ENCODE measurements at regions not wholly inside any gene's neighbourhood (a gene's known extent, or its start where the extent isn't known, plus 50 kb on each side); places are given as distances from the start of the nearest gene placed in this dataset.

DNA sequence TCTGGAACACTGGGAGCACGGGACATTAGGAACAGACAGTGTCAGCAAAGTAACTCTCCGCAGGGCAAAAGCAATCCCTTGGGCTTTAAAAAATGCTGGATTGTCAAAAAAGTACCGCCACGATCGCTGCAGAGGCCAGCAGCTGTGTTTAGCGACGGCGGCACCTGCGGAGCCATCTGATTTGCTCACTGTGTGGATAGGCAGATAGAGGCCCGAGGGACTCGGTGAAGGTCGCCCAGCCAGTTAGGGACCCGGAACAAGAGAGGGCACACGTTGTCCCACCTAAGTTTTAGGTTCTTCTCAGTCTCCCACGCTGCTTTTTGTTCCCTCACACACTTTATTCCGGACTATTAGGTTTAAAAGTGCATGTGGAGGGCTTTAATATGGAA lies 238.3 kb downstream of the TEX29 start:
- no peak for DNase-seq (ENCODE audit: low spot score)

DNA sequence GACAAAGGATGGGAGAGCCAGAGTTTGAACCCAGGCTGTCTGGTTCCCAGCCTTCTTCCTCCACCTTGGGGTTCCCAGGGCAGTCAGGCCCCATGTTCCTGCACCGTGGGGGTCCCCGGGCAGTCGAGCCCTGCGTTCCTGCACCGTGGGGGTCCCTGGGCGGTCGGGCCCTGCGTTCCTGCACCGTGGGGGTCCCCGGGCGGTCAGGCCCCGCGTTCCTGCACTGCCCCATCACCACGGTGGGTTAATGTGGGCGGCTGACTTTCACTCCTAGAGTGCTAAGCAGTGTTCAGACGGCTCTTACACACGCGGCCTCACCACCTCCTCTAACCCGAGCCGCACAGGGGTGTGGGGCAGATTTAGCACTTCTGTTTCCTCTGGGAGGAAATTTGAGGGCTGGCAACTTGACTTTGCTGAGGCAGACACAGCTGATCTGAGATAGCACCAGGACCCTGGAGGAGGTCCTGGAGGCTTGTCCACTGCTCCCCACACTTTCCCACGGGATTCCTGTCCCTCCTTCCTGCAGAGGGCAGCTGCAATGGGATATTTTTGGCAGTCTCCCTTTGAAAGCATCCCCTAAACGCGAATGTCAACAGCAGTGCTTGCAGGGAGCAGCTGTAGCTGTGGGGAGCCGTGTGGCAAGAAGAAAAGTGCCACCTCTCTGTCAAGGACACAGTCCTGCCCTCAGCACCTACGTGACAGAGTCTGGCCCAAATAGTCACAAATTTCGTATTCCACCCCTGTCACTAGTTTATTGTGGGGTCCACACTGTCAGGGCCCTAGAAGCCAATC lies 239.4 kb downstream of the TEX29 start:
- no peak for DNase-seq (ENCODE audit: low spot score)

DNA sequence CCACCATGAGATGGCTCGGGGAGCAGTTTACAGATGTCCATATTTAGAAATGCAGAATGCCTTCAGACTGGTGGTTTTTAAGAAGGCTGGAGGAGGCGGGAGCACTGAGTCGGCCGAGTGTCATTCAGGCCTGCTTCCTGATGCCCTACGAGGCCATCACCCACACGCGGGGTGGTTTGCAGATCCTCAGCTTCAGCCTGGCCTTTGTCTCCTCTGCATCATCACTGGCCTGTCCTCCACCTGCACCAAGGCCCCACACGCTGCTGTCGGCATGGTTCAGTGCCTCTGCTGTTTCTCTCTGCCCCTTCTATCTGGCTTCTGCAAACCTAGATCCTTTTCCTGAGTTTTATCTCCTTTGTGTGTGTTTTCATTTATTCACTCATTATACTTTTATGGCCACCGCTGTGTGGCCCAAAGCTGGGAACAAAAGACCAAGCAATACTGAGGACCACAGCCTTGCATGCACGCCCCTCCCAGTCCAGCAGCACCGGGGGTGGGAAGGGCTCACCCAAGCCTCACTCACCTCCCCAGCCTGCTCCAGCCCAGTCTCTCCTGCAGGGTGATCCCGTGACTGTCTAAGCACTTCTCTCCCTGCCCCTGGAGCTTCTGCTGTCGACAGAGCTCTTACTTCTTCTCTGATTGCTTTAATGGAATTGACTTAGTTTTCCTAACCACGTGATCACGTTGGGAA lies 240.8 kb downstream of the TEX29 start:
- DNase-seq (ENCODE audit: low spot score): no peak

DNA sequence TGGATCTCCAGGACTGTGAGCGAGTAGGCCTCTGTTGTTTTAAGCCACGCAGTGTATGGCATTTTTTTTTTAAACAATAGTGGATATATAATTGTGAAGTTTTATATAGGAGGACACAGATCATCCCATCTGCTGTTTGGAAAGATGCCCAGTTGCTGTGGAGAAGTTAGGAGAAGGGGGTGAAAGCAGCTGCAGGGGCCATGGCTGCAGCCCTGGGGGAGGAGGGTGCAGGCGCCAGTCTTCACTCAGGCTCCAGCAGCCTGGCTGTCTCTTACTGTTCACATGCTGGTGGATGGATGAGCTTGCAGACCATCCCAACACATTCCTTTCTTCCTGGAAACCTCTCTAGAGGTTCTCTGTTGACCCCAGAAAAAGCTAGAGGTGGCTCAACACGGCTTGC lies 242.3 kb downstream of the TEX29 start:
- DNase-seq (ENCODE audit: low spot score): no peak

DNA sequence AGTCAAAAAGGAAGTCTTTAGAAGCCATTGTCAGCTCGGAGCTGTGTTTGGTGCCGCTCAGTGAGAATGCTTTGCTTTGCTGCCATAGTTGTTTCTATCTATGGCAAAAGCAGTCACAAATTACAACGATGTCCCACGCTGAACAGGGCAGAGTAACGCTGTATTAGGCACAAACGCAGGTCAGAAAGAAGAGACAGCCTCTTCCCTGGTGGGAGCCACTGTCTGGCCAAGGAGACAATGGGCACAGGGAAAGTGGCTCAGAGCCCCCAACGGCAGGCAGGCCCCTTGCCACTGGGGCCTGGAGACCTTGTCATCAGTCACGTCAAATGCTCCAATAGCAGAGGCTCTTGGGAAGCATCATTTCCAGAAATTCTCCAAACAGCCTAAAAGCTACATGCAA lies 244.2 kb downstream of the TEX29 start:
- no peak for DNase-seq (ENCODE audit: low spot score)

DNA sequence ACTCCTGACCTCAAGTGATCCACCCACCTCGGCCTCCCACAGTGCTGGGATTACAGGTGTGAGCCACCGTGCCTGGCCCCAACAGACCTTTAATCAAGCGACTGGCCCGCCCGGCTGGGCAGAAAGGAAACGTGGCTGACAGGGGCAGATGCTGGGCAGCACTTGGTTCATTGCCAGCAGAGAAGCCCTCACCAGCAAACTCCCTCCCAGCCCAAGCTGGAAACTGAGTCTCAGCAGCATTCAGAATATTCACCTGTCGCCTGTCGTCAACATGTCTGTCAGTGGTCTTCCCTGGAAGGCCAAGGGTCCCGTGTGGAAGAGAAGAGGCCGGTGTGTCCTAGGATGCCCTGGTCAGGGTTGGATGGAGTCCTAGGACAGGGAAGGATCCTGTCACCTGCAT lies 245.0 kb downstream of the TEX29 start:
- DNase-seq (ENCODE audit: low spot score): no peak

DNA sequence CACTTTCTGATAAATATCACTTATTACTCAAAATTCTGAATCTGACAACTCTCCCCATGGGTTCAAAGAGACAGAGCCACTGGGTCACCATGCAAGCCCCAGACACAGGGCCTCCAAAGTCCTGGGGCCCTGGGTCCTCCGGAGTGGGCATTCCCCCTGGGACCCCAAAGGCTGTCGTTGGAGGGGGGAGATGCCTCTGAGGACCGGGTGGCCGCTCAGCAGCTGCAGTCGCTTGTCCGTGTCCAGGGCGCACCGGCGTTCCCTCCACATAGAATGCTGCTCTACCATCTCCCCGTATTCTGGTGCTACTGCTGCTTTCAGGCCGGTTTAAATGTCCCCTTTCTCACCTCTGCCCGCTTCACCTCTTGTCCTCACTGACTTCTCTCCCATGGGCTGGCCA lies 246.1 kb downstream of the TEX29 start:
- DNase-seq (ENCODE audit: low spot score): no peak

DNA sequence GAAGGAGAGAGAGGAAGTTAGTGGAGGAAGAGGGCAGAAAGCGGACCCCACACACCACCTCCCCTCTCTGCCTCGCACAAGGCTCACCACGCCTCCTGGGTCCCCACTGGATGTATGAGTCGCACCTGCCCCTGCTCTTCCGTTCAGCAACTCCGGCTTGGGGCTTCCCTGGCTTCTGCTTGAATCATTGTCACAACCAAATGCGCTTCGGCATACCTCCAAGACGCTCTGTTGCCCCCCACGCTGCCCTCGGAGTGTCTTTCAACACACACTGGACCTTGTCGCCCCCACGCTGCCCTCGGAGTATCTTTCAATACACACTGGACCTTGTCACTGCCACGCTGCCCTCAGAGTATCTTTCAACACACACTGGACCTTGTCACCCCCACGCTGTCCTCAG lies 247.2 kb downstream of the TEX29 start:
- DNase-seq (ENCODE audit: low spot score): no peak

DNA sequence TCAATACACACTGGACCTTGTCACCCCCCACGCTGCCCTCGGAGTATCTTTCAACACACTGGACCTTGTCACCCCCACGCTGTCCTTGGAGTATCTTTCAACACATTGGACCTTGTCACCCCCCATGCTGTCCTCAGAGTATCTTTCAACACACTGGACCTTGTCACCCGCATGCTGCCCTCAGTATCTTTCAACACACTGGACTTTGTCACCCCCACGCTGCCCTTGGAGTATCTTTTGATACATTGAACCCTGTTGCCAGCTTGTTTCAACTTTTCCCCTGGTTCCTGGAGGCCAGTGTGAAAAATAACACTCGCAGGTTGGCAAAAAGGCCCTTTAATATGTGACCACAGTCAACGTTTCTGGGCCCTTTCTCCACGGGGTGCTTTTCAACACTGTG lies 247.8 kb downstream of the TEX29 start:
- no peak for DNase-seq (ENCODE audit: low spot score)

DNA sequence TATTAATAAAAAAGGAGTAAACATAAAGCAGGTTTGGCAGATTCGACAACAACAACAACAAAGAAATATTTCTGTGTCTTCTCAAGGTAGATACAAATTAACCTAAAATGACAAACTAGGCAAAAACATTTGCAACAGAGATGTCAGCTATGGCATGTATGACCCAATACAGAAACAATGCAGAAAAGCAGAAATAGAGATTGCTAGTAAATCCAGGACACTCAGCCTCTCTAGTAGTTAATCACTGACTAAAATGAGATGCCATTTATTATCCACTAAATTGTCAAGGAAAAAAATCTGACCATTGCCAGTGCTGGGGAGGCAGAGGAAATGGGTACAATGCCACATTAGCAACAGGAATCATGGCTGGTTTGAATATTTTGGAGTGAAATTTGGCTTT lies 250.5 kb downstream of the TEX29 start:
- no peak for DNase-seq (ENCODE audit: low spot score)

DNA sequence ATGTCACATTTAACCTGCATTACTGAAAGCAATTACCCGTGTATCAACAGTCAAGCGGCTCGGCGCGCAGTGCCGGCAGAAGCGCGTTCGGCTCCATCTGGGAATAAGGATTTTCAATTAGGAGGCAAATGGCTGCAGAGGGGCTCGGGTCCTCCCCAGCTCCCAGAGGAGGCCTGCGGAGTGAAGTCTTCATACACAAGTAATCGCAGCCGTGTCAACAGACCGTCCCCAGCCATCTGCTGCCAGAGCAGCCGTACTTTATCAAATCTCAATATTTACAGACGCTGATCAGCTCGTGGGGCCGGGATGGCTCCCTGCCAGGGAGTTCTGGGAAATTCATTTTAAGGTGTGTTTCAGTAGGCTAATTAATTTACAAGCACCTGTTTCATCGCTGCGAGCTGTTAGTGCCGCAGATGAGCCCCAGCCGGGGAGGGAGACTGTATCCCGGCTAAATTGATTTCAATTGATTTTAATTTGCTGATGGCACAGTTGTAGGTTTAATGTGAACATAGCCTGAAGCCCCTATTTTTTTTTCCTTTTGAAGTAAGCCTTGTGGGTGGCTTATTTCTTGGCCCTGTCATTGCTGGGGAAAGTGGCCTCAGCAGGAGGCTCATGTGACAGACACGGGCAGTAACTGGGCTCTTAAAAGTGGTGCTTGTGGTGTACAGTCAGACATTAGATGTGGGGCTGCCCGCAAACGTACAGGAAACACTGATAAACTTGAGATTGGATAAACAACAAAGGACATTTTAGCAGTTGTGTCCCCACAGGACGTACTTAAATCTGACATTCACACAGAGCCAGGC lies 252.7 kb downstream of the TEX29 start:
- no peak for DNase-seq (ENCODE audit: low spot score)

DNA sequence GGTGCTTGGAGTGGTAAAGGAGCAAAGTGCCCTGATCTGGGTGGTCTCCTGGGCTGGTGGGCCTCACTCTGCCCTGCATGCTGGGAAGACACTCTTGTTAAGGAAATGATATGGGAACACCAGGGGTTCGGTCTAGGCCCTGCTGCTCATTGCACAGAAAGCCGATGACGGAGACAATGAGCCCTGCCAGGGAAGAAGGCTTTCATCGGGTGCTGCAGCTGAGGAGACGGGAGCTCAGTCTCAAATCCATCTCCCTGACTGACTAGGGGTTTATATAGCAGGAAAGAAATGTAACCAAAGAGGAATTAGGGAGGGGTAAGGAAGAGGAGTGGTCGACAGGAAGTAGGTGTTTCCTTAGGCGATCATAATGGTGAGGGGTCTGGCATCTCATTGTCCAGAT lies 253.4 kb downstream of the TEX29 start:
- no peak for DNase-seq (ENCODE audit: low spot score)

DNA sequence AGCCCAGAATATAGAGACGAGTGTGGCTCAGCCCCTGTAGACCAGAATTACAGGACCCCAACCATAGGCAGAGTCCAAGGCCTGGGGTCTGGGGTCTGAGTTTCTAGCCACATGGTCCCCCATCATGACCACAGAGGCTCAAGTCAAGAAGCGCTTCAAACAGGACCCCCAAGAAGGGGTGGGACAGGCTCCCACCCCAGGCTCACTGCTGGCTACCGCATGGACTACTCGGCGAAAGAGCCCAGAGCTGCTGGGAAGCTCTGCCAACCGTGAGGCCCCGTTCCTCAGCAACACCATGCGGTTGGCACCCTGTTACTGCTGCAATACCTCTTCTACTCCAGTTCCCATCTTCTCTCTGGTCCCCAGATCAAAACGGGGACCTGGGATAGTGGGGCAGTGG lies 254.8 kb downstream of the TEX29 start:
- DNase-seq (ENCODE audit: low spot score): no peak

DNA sequence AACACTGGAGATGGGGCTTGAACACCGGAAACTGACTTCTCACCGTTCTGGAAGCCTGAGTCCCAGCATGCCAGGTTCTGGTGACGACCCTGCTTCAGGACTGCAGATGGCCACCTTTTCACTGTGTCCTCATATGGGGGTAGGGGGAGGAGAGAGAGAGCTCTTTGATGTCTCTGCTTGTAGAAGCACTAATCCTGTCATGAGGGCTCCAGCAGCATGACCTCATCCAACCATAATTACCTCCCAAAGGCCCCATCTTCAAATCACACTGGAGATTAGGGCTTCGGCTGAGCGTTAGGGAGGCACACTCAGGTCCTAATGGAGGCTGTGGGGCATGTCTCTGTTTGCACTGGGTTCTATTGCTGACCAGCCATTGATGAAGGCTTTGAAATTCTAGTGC lies 255.3 kb downstream of the TEX29 start:
- no peak for DNase-seq (ENCODE audit: low spot score)

DNA sequence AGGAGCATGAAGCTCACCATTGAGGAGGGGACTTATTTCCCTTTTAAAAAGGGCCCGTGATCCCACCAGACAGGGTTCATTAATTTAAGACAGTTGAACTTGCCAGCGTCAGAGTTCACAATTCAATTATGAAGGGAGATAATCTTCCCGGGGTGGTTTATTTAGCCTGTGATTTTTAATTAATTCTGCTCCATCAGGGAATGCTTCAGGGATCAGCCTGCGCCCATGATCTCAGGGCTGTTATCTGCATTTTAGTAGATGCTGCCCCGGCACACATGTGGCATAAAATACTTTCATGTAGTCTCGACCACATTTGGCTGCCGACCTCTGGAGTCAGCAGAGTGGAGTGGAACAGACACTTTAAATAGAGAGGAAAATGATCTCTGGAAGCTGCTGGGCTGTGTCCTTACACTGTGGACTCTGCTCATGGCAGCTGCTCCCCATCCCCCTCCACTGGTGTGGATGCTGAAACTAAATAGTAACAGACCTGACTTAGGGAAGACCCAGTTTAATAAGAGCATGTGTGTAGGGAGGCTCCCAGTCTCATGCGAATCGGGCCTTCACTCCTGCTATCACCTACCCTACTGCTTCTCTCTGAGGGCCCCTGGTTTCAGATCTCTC lies 256.9 kb downstream of the TEX29 start:
- DNase-seq (ENCODE audit: low spot score): no peak

DNA sequence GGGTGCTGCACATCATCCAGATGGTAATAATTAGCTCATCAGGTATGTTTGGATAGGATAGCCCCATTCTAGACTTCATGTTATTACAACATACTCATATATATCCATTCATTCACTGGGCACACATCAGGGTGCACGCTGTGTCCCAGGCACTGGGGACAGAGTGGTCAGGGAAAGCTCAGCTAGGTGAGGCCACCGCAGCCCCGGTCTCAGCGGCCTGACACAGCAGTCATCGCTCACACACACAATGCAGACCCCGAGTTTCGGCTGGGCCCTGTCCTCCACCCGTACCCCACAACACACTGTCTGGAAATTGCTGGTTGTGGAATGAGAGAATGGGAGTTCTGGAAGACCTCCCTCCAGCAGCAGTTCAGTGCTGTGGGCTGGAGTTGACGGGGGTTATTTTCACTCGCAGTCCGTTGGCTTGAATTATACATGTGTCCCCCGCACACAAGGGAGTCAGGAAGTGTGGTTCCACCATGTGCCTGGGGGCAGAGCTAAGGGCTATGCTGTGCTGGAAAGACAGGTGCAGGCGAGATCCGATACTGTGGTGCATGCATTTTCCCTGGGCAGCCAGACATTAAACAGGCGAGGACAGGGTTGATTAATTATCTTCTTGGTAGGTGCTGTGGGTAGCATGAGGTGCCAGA lies 257.6 kb downstream of the TEX29 start:
- no peak for DNase-seq (ENCODE audit: low spot score)

DNA sequence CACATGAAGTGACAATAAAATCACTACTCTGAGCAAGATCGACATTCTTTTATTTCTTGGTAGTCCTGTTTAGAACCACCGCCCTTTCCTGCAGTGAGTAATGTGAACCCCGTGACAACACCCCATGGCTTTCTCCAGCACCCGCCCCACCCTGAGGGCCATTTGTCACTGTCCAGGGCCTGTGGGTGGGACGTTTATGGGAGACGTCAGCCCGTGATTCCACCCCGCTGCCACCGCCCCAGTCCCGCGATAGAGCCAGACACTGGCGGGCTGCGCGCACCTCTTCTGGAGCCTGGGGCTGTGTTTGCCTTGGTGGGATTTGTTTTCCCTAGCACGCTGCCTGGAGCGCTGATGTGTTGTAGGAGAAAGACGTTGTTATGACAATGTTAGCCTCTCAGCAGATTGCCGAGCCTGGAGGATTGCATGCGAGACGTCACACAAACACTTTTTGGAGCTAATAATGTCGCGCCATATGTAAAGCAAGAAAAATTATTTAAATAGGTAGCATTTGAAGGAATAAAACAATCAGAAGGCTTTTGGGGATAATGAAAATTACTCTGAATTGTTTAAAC lies 263.7 kb downstream of the TEX29 start:
- DNase-seq (ENCODE audit: low spot score): no peak

DNA sequence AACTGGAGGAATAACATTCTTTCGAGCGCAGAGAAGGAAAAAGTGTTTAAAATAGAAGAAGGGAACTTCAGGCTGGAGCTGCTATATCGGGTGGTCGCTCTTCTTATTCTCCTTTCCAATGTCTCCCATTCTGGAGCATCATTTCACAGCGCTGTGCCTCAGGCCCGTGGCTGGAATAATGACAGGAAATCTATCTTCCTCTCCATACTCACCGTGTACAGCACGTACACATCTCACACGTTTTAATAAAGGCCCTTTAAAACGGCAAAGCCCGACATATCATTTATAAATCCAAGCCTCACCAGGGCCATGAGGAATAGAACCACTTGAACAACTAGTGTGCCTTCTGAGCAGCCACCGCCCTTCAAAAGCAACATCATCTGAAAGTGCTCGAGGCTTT lies 264.4 kb downstream of the TEX29 start:
- no peak for DNase-seq (ENCODE audit: low spot score)

DNA sequence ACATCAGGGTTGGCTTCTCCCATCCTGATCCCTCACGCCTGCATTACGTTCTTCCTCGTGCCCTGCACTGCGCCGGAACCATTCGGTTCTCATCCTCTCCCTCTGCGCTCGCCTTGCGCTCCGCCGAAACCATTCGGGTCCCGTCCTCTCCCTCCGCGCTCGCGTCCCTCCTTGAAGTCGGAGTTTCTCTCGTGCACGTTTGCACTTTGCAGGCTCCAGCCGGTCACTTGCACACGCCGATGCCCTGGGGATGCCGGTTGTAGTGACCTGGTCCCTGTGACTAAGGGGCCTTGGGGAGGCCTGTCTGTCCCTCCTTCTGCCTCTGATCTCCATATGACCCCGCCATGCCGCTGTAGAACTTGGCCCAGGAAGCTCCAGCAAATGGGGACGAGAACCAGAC lies 265.8 kb downstream of the TEX29 start:
- DNase-seq (ENCODE audit: low spot score): no peak

DNA sequence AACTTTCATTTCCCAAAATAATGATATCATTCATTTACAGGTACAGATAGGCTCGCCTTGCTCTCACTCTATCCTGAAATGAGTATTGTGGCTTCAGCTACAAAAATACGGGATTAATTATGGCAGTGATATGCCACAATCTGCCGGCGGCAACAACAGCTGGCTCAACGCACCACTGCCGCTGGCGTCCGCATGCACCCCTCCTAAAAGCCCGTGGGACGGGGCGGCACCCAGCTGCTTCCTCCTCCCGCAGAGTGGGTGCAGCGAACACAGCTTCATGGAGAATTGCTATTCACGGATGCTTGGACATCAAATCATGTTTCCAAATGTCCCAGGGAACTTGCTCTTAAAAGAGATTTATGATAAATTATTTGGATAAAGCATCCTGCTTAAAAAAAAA lies 266.8 kb downstream of the TEX29 start:
- DNase-seq (ENCODE audit: low spot score): no peak

DNA sequence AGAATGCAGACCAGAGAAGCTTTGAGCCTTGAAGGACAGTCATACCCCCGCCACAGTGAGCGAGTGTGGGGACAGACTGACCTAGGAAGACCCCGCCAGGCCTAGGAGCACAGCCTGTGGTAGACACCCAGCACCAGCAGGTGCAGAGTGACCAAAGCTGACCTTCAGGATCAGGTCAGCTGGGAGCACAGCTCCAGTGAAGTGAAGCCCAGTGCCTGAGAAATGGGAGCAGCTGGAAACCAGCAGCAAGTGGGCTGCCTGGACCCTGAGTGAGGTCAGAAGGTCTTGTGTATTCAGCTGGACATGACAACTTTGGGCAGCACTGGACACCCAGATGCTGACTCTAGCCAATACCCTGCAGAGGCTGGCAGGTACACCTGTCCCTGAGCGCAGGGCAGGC lies 268.9 kb downstream of the TEX29 start:
- no peak for DNase-seq (ENCODE audit: low spot score)

DNA sequence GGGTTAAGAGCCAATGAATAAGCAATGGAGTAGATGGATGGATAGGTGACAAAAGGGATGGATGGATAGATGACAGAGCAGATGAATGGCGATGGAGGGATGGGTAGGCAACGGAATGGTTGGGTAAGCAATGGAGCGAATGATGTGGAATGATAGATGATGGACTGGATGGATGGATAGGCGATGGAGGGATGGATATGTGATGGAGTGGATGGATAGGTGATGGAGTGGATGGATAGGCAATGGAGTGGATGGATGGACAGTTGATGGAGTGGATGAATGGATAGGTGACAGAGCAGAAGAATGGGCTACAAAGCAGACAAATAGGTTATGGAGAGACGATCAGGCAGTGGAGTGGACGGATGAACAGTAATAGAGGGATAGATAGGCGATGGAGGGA lies 269.6 kb downstream of the TEX29 start:
- no peak for DNase-seq (ENCODE audit: low spot score)
